A673 (cell line): ENCODE measurements at regions not wholly inside any gene's neighbourhood (a gene's known extent, or its start where the extent isn't known, plus 50 kb on each side); places are given as distances from the start of the nearest gene placed in this dataset.
"Not testable (repeated sequence)": the region's sequence is repeated elsewhere in the genome, so short reads cannot be mapped to it uniquely, and the experiment has no call there.

Experiments used
- BruUV-seq: library from RNA; stranded (reverse); fragments of 400-500 nt; replicated peaks from 2 replicates; lab custom pipeline; 2021; lab: Mats Ljungman, UMichigan
- CTCF ChIA-PET: fragments of 300-600 bp; sonication (Branson Sonifier 250); formaldehyde crosslinking; loops from one replicate; lab custom pipeline; 2022; ENCODE audit warnings: antibody characterized with exemption; lab: Charles Lee
- POLR2A ChIA-PET: fragments of 300-600 bp; sonication (Branson Sonifier 250); formaldehyde crosslinking; loops from one replicate; lab custom pipeline; 2022; ENCODE audit warnings: antibody characterized with exemption; ENCODE audit not compliant: low non-redundant PET; lab: Charles Lee
- DNase-seq: peaks from one replicate; pipeline ENCODE4 v3.0.0-alpha.2; 2015; ENCODE audit warnings: low spot score
- H3K27ac ChIP-seq: fragments of 200-600 bp; sonication (generic); 2 replicates; pipeline ENCODE4 v1.5.1; 2016; ENCODE audit warnings: mixed run types, low read depth, mild to moderate bottlenecking, mixed read lengths, antibody characterized with exemption, low read length; ENCODE audit not compliant: poor library complexity, severe bottlenecking
- H3K27me3 ChIP-seq: fragments of 200-600 bp; sonication (generic); replicated peaks from 2 replicates; pipeline ENCODE4 v1.6.1; 2017; ENCODE audit warnings: mixed run types, low read depth, mild to moderate bottlenecking, mixed read lengths, antibody characterized with exemption, low read length; ENCODE audit not compliant: insufficient read depth, poor library complexity
- H3K36me3 ChIP-seq: fragments of 200-600 bp; sonication (generic); 2 replicates; pipeline ENCODE4 v1.6.1; 2016; ENCODE audit warnings: mixed run types, mild to moderate bottlenecking, mixed read lengths, antibody characterized with exemption, low read length; ENCODE audit not compliant: insufficient read depth, poor library complexity, severe bottlenecking
- H3K4me1 ChIP-seq: fragments of 200-600 bp; sonication (generic); 2 replicates; pipeline ENCODE4 v1.6.1; 2017; ENCODE audit warnings: mixed run types, mild to moderate bottlenecking, mixed read lengths, antibody characterized with exemption, low read length; ENCODE audit not compliant: insufficient read depth, poor library complexity, severe bottlenecking
- H3K4me3 ChIP-seq: fragments of 200-600 bp; sonication (generic); 2 replicates; pipeline ENCODE4 v1.5.1; 2016; ENCODE audit warnings: low read depth, mixed run types, mild to moderate bottlenecking, mixed read lengths, low read length; ENCODE audit not compliant: poor library complexity, severe bottlenecking
- H3K9me3 ChIP-seq: fragments of 200-600 bp; sonication (generic); 2 replicates; pipeline ENCODE4 v1.6.1; 2016; ENCODE audit warnings: mixed run types, low read depth, mild to moderate bottlenecking, mixed read lengths, antibody characterized with exemption, low read length; ENCODE audit not compliant: poor library complexity, severe bottlenecking
- intact Hi-C: fragments of 100-400 bp; cut with micrococcal nuclease; formaldehyde crosslinking; loops from one replicate; pipeline ENCODE4 v1.10.0; 2022; ENCODE audit not compliant: unreplicated experiment

GRCh38 chr9:63787454-63787853, 1497.6 kb downstream of the FOXD4L5 start:
- H3K4me3 ChIP-seq, H3K27me3 ChIP-seq, H3K27ac ChIP-seq, intact Hi-C loops, H3K4me1 ChIP-seq, DNase-seq, CTCF ChIA-PET, POLR2A ChIA-PET, BruUV-seq, H3K36me3 ChIP-seq: not testable (repeated sequence)
- peaks cover 14% of the 10 kb centered on the region for H3K9me3 ChIP-seq

GRCh38 chr9:63785059-63785458, 1500.0 kb downstream of the FOXD4L5 start:
- CTCF ChIA-PET, H3K27ac ChIP-seq, H3K4me1 ChIP-seq, H3K27me3 ChIP-seq, H3K36me3 ChIP-seq, H3K4me3 ChIP-seq, intact Hi-C loops, DNase-seq, BruUV-seq, POLR2A ChIA-PET: not testable (repeated sequence)
- peaks cover 10% of the 10 kb centered on the region for H3K9me3 ChIP-seq

GRCh38 chr9:63784421-63784820, 1500.6 kb downstream of the FOXD4L5 start:
- BruUV-seq, intact Hi-C loops, H3K4me1 ChIP-seq, H3K27me3 ChIP-seq, CTCF ChIA-PET, POLR2A ChIA-PET, H3K27ac ChIP-seq, DNase-seq, H3K4me3 ChIP-seq, H3K36me3 ChIP-seq, H3K9me3 ChIP-seq: not testable (repeated sequence)

GRCh38 chr9:63781817-63782439, 1503.1 kb downstream of the FOXD4L5 start:
- BruUV-seq, H3K36me3 ChIP-seq, H3K27ac ChIP-seq, intact Hi-C loops, CTCF ChIA-PET, DNase-seq, H3K27me3 ChIP-seq, H3K9me3 ChIP-seq, H3K4me3 ChIP-seq, H3K4me1 ChIP-seq, POLR2A ChIA-PET: not testable (repeated sequence)

- H3K4me3 ChIP-seq, H3K9me3 ChIP-seq, BruUV-seq, H3K27me3 ChIP-seq, CTCF ChIA-PET, intact Hi-C loops, H3K4me1 ChIP-seq, H3K27ac ChIP-seq, H3K36me3 ChIP-seq, POLR2A ChIA-PET: not testable (repeated sequence)
- DNase-seq, result peak; percentile 37
Observed at GRCh38 chr9:63781390-63781789, 1503.6 kb downstream of the FOXD4L5 start.

GRCh38 chr9:63776220-63776619, 1508.8 kb downstream of the FOXD4L5 start:
- DNase-seq, CTCF ChIA-PET, POLR2A ChIA-PET: not testable (repeated sequence)

GRCh38 chr9:63775092-63775426, 1510.0 kb downstream of the FOXD4L5 start:
- not testable (repeated sequence) for BruUV-seq

More at GRCh38 chr9:63776220-63776619, 1508.8 kb downstream of the FOXD4L5 start:
- H3K27ac ChIP-seq, H3K36me3 ChIP-seq, H3K27me3 ChIP-seq, intact Hi-C loops, H3K4me3 ChIP-seq, H3K4me1 ChIP-seq, H3K9me3 ChIP-seq, BruUV-seq: not testable (repeated sequence)

More at GRCh38 chr9:63775092-63775426, 1510.0 kb downstream of the FOXD4L5 start:
- H3K27me3 ChIP-seq, CTCF ChIA-PET, H3K4me1 ChIP-seq, H3K9me3 ChIP-seq, H3K27ac ChIP-seq, POLR2A ChIA-PET, H3K4me3 ChIP-seq, DNase-seq, intact Hi-C loops, H3K36me3 ChIP-seq: not testable (repeated sequence)
